GM21717 (cell line): ENCODE measurements at regions not wholly inside any gene's neighbourhood (a gene's known extent, or its start where the extent isn't known, plus 50 kb on each side); places are given as distances from the start of the nearest gene placed in this dataset.
"Not testable (repeated sequence)": the region's sequence is repeated elsewhere in the genome, so short reads cannot be mapped to it uniquely, and the experiment has no call there.

Source experiments
- ATAC-seq: cut with Tn5 transposase; IDR thresholded peaks from one replicate; pipeline ENCODE4 v1.9.1; 2021; ENCODE audit warnings: mild to moderate bottlenecking, moderate library complexity; ENCODE audit not compliant: unreplicated experiment

GRCh38 chr9:39018107-39018506 is 269.9 kb downstream of the CNTNAP3 start:
- ATAC-seq: not testable (repeated sequence)

DNA sequence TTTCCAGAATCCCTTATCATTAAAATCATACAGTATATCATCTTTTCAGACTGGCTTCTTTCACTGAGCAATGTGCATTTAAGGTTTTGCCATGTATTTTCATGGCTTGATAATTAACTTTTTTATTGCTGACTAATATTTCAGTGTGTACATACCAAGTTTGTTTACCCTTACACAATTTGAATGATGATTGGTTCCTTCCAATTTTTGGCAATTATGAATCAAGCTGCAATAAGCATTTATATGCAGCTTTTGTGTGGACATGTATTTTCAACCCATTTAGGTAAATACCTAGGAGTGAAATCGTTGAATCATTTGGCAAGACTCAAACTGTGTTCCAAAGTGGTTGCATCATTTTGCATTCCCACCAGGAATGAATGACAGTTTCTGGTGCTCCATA is 272.8 kb downstream of the CNTNAP3 start:
- ATAC-seq: not testable (repeated sequence)

DNA sequence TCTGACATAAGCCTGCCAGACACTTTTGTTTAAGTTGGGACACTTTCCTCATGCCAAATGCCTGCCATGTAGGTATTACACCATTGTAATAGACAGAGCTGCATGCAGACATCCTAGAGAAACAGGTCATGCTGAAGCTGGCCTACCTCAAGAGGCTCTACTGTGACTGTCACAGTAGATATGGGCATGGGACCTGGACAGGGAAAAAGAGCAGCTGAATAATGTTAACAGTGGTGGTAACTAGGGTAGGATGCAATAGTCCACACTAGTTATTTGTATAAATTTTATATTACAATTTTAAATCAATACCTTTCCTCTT is 273.2 kb downstream of the CNTNAP3 start:
- ATAC-seq: not testable (repeated sequence)

- ATAC-seq: not testable (repeated sequence)
These were observed 273.7 kb downstream of the CNTNAP3 start for GRCh38 chr9:39014096-39014804.

DNA sequence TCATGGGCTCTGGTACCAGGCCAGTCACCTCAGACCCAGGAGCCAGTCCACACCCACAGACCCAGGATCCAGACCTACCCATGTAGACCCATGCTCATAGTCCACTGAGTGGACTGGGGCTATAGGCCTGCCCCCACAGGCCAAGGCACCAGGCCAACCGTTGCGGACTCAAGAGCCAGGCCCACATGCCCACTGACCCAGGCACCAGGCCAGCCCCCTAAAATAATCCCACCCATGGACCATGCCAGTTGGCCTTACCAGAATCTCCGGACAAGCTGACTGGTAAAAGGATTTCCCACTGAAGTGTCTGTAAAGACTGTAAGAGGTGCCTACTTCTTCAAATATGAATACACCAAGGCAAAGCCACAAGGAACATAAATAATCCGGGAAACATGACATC is 278.2 kb downstream of the CNTNAP3 start:
- not testable (repeated sequence) for ATAC-seq

DNA sequence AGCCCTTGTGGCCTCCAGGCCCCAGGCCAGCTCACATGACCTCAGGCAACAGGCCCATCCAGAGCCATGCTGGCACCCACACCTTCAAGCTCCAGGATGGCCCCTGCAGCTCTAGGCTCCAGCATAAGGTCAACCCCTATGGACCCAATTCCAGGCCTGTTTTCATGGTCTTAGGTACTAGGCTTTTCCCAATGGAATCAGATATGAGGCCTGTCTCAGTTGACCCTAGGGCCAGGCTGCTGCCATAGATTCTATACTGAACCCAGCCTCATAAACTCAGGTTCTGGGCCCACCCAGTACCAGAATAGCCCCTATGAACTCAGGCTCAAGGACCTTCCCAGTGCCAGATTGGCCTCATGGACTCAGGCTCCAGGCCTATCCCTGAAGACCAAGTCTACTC is 278.6 kb downstream of the CNTNAP3 start:
- not testable (repeated sequence) for ATAC-seq

- ATAC-seq: not testable (repeated sequence)
These were observed 279.1 kb downstream of the CNTNAP3 start for GRCh38 chr9:39008907-39009306.

GRCh38 chr9:39005736-39006135 is 282.2 kb downstream of the CNTNAP3 start:
- ATAC-seq: not testable (repeated sequence)

GRCh38 chr9:39001085-39001593 is 281.2 kb upstream of the FAM240B start:
- not testable (repeated sequence) for ATAC-seq

DNA sequence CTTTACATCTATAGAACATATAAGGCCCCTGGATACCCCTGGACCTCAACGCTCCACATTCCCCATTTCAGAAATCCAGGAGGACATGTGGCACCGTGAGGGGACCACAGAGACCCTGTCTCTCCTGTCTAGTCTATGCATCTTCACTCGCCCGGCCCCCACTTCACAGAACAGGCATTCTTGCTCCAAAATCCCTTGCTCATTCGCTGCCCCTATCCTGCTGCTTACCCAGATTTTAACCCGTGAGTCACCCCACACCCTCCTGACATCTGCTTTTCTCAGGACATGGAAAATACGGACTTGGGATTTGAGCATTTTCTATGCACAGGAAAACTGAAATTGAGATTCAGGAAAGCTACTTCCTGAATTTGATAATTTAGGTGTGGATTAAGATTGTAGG is 279.3 kb upstream of the FAM240B start:
- ATAC-seq: not testable (repeated sequence)

DNA sequence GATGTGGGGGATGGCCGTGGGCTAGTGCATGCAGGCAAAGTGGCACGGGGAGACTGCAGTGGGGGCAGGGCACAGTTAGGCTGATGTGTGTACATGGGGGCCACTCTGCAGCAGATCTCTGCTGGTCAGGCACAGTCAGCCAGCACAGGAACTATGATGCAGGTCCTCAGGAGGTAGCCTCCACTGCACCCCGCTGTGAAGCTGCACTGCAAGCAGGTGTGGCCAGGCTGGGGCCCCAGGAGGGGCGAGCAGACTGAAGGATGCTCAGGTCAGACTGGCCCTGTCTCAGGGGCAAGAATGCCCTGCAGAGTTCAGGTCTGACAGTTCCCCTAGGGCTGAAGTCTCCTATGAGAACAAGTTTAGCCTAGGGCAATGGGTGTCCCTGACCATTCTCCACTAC is 273.8 kb upstream of the FAM240B start:
- not testable (repeated sequence) for ATAC-seq

- not testable (repeated sequence) for ATAC-seq
These were observed 273.2 kb upstream of the FAM240B start for GRCh38 chr9:38993156-38993555.

DNA sequence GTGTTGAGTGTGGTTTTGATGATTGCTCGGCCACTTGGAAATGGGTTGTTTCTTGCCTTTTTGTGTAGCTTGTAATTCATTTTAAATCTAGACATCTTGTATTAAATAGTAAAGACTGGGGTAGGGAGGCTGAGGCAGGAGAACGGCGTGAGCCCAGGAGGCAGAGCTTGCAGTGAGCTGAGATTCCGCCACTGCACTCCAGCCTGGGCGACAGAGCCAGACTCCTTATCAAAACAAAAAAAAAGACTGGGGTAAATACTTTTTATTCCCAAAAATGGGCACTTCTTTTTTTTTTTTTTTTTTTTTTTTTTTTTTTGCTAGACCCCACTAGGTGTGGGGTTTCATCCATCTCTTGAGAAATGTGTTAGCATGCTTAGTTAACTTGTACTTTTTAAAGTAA is 258.8 kb upstream of the FAM240B start:
- ATAC-seq: not testable (repeated sequence)

DNA sequence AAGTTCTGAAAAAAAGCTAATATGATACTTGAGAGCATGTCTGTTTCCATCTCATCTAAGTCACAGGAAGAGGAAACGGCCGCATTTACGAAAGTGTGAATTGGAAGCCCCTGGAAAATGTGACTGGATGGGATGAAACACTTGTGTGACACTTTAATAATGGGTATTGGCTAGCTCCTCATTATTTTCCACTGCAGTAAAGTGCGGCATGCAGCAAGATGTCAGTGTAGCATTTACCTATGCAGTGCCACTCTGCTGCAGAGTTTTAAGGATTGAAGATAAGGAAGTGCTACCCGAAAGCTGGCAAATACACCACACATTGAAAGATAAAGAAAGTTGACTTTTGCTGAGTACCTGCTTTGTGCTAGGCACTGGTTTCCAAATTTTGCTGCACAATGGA is 249.5 kb upstream of the FAM240B start:
- ATAC-seq: not testable (repeated sequence)

DNA sequence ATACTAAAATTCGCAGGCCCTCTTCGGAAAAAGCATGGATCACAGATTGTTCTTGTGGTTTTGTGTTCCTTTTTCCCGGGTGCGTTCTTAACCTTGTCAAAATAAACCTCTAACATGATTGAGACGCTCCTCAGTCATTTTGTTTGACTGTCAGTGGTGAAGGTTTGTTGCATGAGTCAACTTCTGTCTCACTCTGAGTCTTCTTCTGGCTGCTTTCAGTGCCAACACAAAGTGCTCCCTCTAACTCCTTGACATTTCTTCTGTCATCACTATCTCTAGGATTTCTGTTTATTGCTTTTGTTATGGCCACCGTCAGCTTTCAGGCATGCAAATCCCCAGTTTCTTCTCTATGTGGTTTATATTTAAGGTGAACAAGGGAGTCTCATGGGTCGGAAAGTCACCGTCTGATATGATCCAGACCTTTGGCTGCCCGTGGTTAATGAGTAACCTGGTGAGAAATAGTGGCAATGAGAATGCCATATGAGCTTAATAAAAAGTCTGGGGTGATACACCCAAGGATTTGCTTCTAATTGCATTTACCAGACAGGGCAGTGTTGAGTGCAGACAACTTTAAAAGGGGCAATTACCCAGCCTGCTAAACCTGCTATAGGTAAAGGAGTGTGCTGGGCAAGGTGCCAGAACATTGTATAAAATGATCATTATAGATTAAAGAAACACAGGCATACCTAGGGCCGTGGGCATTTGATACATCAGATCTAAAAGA is 248.9 kb upstream of the FAM240B start:
- not testable (repeated sequence) for ATAC-seq

DNA sequence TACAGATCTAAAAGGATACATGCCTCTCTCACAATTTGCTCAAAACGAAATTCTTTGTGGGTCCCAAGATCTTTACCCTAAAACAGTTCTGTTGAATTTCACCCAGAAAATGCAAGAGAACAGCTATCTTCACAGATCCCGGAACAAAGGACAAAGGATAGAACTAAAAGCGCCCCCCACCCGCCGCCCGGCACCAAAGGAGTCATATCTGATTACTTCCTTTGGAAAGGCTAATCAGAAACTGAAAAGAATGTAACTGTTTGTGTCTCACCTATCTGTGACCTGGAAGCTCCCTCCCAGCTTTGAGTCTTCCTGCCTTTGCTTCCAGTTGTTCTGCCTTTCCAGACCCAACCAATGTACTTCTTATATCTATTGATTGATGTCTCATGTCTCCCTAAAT is 247.9 kb upstream of the FAM240B start:
- not testable (repeated sequence) for ATAC-seq

DNA sequence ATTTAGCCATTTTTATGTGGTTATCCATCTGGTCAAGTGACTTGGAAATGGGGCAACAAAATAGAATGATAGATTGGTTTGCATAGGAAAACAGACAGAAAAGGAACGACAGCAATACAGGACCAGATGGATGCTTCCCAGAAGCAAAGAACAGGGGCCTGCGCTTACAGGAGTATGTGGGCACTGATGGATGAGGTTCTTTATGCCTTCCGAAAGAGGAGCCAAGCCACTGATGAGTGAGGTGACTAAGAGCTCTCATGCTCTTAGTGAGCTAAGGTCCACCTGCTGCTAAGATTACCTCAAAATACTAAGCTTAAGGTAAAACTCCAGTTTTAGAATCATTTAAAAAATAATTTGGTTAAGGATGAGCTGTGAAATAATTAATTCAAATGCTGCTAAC is 247.4 kb upstream of the FAM240B start:
- not testable (repeated sequence) for ATAC-seq

DNA sequence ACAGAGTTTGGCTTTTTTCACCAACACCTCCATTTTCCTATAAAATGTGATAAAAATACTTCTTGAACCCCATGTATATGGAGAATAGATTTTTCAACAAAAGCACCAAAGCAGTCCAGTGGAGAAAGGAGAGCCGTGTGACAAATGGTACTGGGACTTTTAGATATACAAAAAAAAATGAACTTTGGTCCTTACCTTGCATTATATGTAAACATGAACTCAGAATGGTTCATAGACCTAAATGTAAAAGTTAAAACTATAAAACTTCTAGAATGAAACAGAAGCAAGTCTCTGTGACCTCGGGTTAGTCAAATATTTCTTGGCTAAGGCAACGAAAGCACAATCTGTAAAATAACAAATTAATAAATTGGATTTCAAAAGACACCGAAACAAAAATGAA is 239.9 kb upstream of the FAM240B start:
- not testable (repeated sequence) for ATAC-seq

DNA sequence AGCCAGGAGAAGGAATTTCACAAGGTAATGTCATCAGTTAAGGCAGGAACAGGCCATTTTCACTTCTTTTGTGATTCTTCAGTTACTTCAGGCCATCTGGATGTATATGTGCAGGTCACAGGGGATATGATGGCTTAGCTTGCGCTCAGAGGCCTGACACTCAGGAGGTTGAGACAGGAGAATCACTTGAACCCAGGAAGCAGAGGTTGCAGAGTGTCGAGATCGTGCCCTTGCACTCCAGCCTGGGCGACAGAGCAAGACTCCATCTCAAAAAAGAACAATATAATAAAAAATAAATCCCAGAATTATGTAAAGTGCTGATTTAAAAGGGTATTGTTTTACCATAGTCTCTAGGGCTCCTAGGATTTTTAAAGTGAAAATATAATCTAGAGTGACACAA is 235.9 kb upstream of the FAM240B start:
- ATAC-seq: not testable (repeated sequence)

DNA sequence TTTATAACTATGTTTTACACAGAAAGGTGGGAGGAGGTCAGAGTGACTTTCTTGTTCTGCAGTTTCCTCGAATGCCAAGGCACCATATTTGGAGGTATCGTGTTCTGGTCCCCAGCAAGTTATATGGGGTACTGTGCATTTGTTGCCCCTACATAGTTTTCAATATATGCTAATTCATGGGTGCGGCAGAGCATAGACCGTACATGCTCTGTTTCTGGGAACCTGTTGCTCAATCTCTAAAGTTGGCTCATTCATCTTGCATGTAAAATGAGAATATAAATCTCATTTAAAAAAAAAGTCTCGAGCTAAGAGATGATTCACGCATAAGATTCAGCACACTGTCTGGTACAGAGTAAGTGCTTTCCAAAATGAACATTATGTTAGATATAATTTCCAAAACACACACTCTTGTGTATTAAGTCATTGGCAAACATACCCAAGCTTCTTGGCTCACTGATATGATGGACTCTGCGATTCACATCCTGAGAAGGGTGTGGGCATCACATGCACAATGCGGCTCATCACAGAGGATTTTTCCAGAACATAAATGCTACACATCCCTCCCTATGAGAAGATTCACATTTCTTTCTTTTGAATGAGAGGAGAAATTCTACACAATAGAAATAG is 232.9 kb upstream of the FAM240B start:
- ATAC-seq: not testable (repeated sequence)

- ATAC-seq: not testable (repeated sequence)
These were observed 226.1 kb upstream of the FAM240B start for GRCh38 chr9:38945929-38946570.
